SU-DHL-6 (cell line): ENCODE measurements at regions not wholly inside any gene's neighbourhood (a gene's known extent, or its start where the extent isn't known, plus 50 kb on each side); places are given as distances from the start of the nearest gene placed in this dataset.

Source experiments
- H2AFZ ChIP-seq: fragments of 200-600 bp; sonication (generic); 2 replicates; pipeline ENCODE4 v1.6.1; 2014; ENCODE audit warnings: low read depth, mild to moderate bottlenecking, moderate library complexity, mixed read lengths, antibody characterized with exemption, low read length; ENCODE audit not compliant: severe bottlenecking
- H3F3A ChIP-seq: fragments of 200-600 bp; shearing (Covaris generic); 2 replicates; pipeline ENCODE4 v1.6.0; 2016; ENCODE audit warnings: antibody characterized with exemption, mild to moderate bottlenecking; ENCODE audit not compliant: insufficient read depth
- H3K27ac ChIP-seq: fragments of 200-600 bp; sonication (generic); 2 replicates; pipeline ENCODE4 v1.5.1; 2016; ENCODE audit warnings: low read depth, mild to moderate bottlenecking, low read length, moderate library complexity, mixed read lengths
- H3K27me3 ChIP-seq: fragments of 200-600 bp; sonication (generic), shearing (Covaris generic); 2 replicates; pipeline ENCODE4 v1.6.0; 2014; ENCODE audit warnings: mild to moderate bottlenecking, low read length
- H3K36me3 ChIP-seq: fragments of 200-600 bp; sonication (generic); 2 replicates; pipeline ENCODE4 v1.6.1; 2014; ENCODE audit warnings: mild to moderate bottlenecking, low read length, mixed read lengths
- H3K4me2 ChIP-seq: fragments of 300-600, 200-600 bp; shearing (Covaris generic), sonication (generic); 2 replicates; pipeline ENCODE4 v1.6.0; 2014; ENCODE audit warnings: low read length, low read depth, mild to moderate bottlenecking; ENCODE audit not compliant: poor library complexity, severe bottlenecking
- H3K4me3 ChIP-seq: fragments of 200-600 bp; sonication (generic); 2 replicates; pipeline ENCODE4 v1.5.1; 2014; ENCODE audit warnings: antibody characterized with exemption, low read length, mild to moderate bottlenecking, mixed read lengths; ENCODE audit not compliant: insufficient read depth, poor library complexity, severe bottlenecking
- H3K79me2 ChIP-seq: fragments of 200-600 bp; sonication (generic); 2 replicates; pipeline ENCODE4 v1.6.1; 2014; ENCODE audit warnings: mild to moderate bottlenecking, low read length, moderate library complexity; ENCODE audit not compliant: insufficient read depth
- H3K9ac ChIP-seq: fragments of 200-600 bp; sonication (generic); 2 replicates; pipeline ENCODE4 v1.7.0; 2014; ENCODE audit warnings: mild to moderate bottlenecking, low read length
- H3K9me2 ChIP-seq: fragments of 200-600 bp; sonication (generic); replicated peaks from 2 replicates; pipeline ENCODE4 v1.6.1; 2014; ENCODE audit warnings: low read length; ENCODE audit not compliant: insufficient read depth
- H3K9me3 ChIP-seq: fragments of 200-600 bp; sonication (generic); 2 replicates; pipeline ENCODE4 v1.6.1; 2014; ENCODE audit warnings: low read length, mixed read lengths; ENCODE audit not compliant: insufficient read depth
- H4K20me1 ChIP-seq: fragments of 200-600 bp; sonication (generic); 2 replicates; pipeline ENCODE4 v1.6.1; 2014; ENCODE audit warnings: low read depth, mild to moderate bottlenecking, antibody characterized with exemption, low read length, moderate library complexity, mixed read lengths
- EZH2phosphoT487 ChIP-seq: fragments of 200-600 bp; sonication (generic), shearing (Covaris generic); conservative IDR thresholded peaks from 2 replicates; pipeline ENCODE4 v1.6.1; 2018; ENCODE audit warnings: mild to moderate bottlenecking, antibody characterized with exemption, low read length, moderate library complexity, mixed read lengths
- TF ChIP-seq, protein P1 (sequence below): fragments of 200-600 bp; sonication (generic); IDR thresholded peaks from one replicate; pipeline ENCODE4 v1.5.1; 2017; ENCODE audit warnings: antibody characterized with exemption, mild to moderate bottlenecking, low read length, moderate library complexity; ENCODE audit not compliant: insufficient read depth, poor library complexity, severe bottlenecking

DNA sequence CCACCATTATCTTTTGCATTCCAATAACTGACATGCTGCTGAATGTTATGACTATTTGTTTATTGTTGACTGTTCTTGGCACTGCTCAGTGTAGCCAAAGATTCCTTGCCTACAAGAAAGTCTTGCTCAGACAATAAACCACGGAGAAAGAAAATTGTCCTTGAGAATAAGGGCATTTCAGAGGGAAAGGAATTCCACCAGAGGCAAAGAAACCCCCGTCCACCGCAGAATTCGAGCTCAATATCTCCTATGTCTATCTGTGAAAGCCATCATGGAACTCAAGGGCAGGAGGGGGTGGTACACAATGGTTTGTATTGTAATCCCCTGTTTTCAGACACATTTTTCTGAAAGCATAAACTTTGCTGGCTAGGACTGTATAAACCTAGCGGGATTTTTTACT lies 70.3 kb upstream of the ADAMTS16 start:
- Histone ChIP-seq H3K36me3 (no peaks in the 10 kb centered on the region), H3F3A (no peaks in the 10 kb centered on the region), H3K27me3 (no peaks in the 10 kb centered on the region), H3K9ac (no peak overlapping the region), H3K4me2 (no peak overlapping the region), H3K27ac (no peak overlapping the region), H3K9me2 (no peaks in the 10 kb centered on the region), H2AFZ (no peak overlapping the region), H3K9me3 (no peaks in the 10 kb centered on the region), H3K79me2 (no peaks in the 10 kb centered on the region), H4K20me1 (no peaks in the 10 kb centered on the region), H3K4me3 (no peak overlapping the region)
- TF ChIP-seq, protein P1, sequence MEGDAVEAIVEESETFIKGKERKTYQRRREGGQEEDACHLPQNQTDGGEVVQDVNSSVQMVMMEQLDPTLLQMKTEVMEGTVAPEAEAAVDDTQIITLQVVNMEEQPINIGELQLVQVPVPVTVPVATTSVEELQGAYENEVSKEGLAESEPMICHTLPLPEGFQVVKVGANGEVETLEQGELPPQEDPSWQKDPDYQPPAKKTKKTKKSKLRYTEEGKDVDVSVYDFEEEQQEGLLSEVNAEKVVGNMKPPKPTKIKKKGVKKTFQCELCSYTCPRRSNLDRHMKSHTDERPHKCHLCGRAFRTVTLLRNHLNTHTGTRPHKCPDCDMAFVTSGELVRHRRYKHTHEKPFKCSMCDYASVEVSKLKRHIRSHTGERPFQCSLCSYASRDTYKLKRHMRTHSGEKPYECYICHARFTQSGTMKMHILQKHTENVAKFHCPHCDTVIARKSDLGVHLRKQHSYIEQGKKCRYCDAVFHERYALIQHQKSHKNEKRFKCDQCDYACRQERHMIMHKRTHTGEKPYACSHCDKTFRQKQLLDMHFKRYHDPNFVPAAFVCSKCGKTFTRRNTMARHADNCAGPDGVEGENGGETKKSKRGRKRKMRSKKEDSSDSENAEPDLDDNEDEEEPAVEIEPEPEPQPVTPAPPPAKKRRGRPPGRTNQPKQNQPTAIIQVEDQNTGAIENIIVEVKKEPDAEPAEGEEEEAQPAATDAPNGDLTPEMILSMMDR = no peak
- TF ChIP-seq EZH2phosphoT487 = no peak

GRCh38 chr5:5071554-5071953 lies 68.6 kb upstream of the ADAMTS16 start:
- no peaks in the 10 kb centered on the region for H3K36me3 ChIP-seq
- no peak overlapping the region for H3K9ac ChIP-seq
- no peaks in the 10 kb centered on the region for H3K9me3 ChIP-seq
- no peak overlapping the region for H2AFZ ChIP-seq
- no peak overlapping the region for H3K4me2 ChIP-seq
- H3K9me2 ChIP-seq = no peaks in the 10 kb centered on the region
- H3K4me3 ChIP-seq = no peak overlapping the region
- no peaks in the 10 kb centered on the region for H3K27me3 ChIP-seq
- no peaks in the 10 kb centered on the region for H4K20me1 ChIP-seq
- TF ChIP-seq, protein P1 = no peak
- TF ChIP-seq EZH2phosphoT487 = no peak
- H3K27ac ChIP-seq = no peak overlapping the region
- H3F3A ChIP-seq = no peaks in the 10 kb centered on the region
- no peaks in the 10 kb centered on the region for H3K79me2 ChIP-seq

DNA sequence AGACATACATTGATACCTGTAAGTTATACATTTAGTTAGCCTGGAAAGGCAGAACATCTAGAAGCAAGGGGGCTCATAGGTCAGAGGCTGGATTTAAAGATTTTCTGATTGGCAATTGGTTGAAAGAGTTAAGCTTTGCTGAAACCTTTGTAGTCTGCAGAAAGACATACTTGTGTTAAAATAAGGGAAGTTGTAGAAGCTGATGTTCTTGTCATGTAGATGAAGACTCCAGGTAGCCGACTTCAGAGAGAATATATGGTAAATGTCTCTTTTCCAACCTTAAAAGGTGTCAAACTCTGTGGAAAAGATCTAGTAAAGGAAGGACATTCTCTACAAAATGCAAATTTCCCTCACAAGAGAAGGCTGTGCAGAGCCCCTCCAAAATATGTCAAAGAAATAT lies 62.9 kb upstream of the ADAMTS16 start:
- H3K4me3 ChIP-seq = no peak overlapping the region
- no peaks in the 10 kb centered on the region for H3K36me3 ChIP-seq
- H3K79me2 ChIP-seq = no peaks in the 10 kb centered on the region
- no peaks in the 10 kb centered on the region for H3F3A ChIP-seq
- no peak for TF ChIP-seq EZH2phosphoT487
- TF ChIP-seq, protein P1 = no peak
- H3K27ac ChIP-seq = no peak overlapping the region
- no peaks in the 10 kb centered on the region for H3K27me3 ChIP-seq
- no peaks in the 10 kb centered on the region for H3K9me2 ChIP-seq
- H3K9ac ChIP-seq = no peak overlapping the region
- H2AFZ ChIP-seq = no peak overlapping the region
- H4K20me1 ChIP-seq = no peaks in the 10 kb centered on the region
- H3K4me2 ChIP-seq = no peak overlapping the region
- no peaks in the 10 kb centered on the region for H3K9me3 ChIP-seq
